GM12865 (cell line): ENCODE measurements at regions not wholly inside any gene's neighbourhood (a gene's known extent, or its start where the extent isn't known, plus 50 kb on each side); places are given as distances from the start of the nearest gene placed in this dataset.

ENCODE experiments used
- DNase-seq: peaks from one replicate; pipeline ENCODE4 v3.0.0; 2010; ENCODE audit warnings: low read depth
- H3K4me3 ChIP-seq: 2 replicates; pipeline ENCODE4 v1.5.1; 2011; ENCODE audit warnings: mild to moderate bottlenecking, low read depth, low read length, control low read depth
- TF ChIP-seq, protein P1 (sequence below): IDR thresholded peaks from 2 replicates; pipeline ENCODE4 v1.5.1; 2011; ENCODE audit warnings: low read length, control low read depth, low read depth, inconsistent platforms; ENCODE audit not compliant: insufficient read depth; ENCODE audit errors: missing control alignments

DNA sequence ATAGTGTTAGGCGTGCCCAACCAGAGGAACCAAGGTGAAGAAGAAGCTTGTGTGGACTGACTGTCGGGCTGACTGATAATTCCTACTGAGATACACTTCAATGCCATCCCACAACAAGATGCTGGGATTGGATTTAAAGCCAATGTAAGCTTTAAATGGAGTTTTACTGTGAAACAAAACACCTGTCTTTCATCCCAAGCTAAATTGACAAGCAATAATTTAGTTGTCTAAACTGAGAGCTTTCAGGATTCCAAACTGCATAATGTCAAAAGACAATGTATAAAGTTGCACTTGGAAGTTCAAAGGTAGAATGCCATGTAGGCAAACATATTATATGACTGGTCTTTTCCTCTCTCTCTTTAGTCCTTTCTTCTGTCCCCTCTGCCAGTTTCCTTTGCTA, 1025.3 kb upstream of the FANCL start:
- no peak overlapping the region for H3K4me3 ChIP-seq
- TF ChIP-seq, protein P1, sequence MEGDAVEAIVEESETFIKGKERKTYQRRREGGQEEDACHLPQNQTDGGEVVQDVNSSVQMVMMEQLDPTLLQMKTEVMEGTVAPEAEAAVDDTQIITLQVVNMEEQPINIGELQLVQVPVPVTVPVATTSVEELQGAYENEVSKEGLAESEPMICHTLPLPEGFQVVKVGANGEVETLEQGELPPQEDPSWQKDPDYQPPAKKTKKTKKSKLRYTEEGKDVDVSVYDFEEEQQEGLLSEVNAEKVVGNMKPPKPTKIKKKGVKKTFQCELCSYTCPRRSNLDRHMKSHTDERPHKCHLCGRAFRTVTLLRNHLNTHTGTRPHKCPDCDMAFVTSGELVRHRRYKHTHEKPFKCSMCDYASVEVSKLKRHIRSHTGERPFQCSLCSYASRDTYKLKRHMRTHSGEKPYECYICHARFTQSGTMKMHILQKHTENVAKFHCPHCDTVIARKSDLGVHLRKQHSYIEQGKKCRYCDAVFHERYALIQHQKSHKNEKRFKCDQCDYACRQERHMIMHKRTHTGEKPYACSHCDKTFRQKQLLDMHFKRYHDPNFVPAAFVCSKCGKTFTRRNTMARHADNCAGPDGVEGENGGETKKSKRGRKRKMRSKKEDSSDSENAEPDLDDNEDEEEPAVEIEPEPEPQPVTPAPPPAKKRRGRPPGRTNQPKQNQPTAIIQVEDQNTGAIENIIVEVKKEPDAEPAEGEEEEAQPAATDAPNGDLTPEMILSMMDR, result no peak
- DNase-seq, result no peak

DNA sequence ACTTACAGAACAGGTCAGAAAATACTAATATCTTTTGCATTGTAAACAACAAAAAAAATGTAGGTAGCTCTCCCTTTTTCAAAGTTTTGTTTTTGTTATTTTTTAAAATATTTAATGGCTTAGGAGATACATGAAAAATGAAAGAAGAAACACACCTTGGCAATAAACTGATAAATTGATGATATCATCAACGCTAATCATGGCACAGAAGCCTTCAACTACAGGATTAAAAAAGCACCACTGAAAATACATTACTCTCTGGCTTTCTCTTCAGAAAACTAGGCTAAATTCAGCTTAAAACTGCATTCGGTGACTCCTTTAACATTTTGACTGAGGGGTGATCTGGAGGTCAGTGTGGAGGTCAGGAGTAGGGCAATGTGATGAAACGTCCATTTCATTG, 1018.8 kb upstream of the FANCL start:
- no peak for DNase-seq
- TF ChIP-seq, protein P1, result no peak
- H3K4me3 ChIP-seq, result no peak overlapping the region

DNA sequence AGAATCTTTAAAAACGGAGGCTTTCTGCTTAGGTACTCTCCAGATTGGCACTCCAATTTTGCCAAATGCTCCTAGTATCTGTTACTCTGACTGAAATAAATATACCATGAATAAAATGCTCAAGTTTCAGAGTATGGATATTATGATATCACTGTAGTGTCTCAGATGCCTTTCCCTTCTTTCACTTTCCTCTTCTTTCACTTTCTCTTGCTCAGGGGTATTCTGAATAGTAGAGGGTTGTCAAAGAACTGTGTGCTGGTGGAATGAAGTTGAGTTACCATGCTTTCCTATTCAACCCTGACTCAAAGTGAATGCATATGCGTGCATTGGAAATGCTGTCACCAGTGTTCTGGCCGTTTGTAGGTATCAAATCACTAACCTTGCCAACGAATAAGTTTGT, 1015.2 kb upstream of the FANCL start:
- DNase-seq, result no peak
- H3K4me3 ChIP-seq, result no peak overlapping the region
- TF ChIP-seq, protein P1, result no peak

DNA sequence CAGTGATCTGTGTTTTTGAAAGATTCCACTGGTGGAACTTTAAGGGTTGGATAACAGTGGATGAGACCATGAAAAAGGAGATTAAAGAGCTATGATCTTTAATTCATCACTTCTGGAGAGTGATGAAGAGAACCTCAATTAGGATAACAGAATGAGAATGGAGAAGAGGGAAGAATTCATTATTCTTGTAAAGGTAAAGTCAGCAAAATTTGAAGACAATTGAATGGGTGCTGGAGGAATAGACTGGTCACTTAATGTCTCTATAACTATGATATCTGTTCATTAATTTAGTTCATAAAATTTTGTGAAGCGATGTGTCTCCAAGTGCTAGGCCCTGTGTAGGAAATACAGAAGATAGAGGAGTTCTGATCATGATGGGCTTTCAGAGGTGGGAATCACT, 1013.2 kb upstream of the FANCL start:
- DNase-seq, result no peak
- no peak overlapping the region for H3K4me3 ChIP-seq
- TF ChIP-seq, protein P1, result no peak

DNA sequence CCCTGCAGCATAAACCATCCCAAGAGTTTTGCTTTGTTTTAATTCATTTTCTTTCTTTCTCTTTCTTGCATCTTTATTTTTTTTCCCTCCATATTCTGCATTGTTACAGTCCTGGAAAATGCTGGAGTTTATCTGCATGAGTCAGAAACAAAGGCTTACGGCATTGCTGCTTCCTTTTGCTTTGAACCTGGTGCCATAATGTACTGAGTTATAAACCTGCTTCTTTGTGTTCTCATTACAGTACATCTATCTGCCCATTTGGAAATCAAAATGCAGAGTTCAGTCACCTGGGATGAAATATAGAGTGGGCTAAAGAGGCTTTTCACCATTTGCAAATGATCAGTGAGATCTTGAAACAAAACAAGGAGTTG, 1009.2 kb upstream of the FANCL start:
- no peak for DNase-seq
- H3K4me3 ChIP-seq, result no peak overlapping the region
- TF ChIP-seq, protein P1, result no peak

DNA sequence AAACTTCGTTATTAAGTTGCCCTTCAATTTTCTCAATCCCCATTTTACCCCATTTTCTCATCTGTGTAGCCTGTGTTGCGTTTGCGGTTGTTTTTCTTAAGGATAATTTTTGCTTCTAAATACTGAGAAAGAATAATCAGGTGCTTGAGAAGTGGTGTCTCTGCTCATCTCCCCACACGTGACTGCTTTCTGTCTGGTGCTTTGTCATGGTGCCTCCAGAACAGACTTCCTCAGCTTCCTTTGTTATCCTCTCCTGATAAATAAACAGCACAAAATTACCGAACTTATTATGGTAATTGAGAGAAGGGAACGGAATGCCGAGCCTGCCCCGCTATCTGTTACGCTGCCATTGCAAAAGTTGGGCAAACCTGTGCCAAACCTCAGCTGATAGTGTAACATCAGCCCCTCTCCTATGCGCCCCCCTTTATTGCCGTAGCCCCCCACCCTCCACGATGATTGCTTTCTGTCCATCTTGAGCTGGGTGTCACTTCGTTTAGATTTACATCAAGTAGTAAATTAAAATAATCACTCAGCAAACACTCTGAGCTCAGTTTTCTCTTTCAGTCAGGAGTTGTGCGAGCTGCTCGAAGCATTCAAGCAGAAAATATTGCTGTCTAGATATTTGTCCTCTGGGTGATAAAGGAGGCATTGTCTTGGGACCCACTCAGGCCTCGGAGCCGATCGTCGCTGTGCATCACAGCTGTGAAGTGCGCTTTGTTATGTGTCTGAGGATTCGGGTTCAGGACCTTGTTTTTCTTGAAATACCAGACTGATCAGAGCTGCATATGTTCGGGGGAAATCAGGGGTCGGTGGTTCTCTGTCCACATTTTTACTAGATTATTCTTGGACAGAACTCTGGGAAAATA, 1008.5 kb upstream of the FANCL start:
- no peak for DNase-seq
- H3K4me3 ChIP-seq, result no peak overlapping the region
- TF ChIP-seq, protein P1, result no peak

DNA sequence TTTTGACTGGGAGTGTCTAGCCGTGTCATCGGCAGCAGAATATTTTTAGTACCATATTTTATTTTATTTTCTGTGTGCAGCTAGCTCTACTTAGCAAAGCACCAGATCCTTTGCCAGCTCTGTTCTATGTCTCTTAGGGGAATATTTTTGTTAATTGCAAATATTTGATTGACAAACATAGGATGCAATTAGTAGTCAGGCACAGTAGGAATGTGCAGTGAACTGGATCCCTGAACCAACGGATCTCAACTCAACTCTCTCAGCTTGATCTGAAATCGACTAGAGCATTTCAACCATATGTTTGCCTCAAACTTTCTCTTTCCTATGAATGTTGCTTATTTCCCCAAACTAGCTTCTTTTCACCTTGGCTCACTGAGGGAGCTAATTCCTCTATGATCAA, 998.0 kb upstream of the FANCL start:
- H3K4me3 ChIP-seq, result no peak overlapping the region
- TF ChIP-seq, protein P1, result no peak
- no peak for DNase-seq
